VCaP (cell line): ENCODE measurements at regions not wholly inside any gene's neighbourhood (a gene's known extent, or its start where the extent isn't known, plus 50 kb on each side); places are given as distances from the start of the nearest gene placed in this dataset.

ENCODE experiments used
- H3K27ac ChIP-seq: fragments of 450-650 bp; 2 replicates; pipeline ENCODE4 v1.5.1; 2017
- TF ChIP-seq, protein P1 (sequence below): fragments of 450-650 bp; conservative IDR thresholded peaks from 2 replicates; pipeline ENCODE4 v1.5.1; 2017; ENCODE audit warnings: mild to moderate bottlenecking, moderate library complexity

DNA sequence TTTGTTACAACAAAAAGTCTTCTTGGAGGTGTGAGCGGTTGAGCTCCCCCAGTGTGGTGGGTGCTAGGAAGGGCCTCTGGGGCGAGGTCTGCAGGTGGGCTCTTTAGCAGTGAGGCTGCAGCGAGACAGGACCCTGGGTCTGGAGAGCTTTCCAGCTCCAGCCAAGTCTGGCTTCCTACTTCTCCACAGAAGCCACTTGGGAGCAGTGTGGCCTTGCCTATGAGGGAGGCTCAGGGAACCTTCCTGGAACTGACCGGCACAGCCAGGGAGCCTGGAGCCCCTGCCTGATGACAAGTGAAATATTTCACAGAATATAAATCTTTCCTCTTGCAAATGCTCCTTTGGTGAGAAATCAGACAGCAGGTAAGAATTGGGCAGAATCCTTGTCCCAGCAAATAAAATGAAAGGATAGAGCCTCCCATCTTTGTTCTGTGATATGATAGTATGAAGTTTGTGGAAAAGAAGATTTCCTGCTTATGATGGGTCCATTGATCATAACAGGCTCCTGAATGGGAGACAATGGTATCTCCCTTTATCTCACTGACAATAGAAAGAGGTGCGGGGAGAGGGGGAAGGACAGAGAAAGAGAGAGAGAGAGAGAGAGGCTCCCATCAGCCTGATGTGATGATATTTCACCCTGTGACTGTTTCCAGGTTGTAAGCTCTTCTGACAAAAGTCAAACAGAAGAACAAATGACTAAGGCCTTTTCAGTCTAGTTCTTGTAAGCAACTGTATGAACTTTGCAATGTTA lies 289.8 kb upstream of the SPRED2 start:
- TF ChIP-seq, protein P1, sequence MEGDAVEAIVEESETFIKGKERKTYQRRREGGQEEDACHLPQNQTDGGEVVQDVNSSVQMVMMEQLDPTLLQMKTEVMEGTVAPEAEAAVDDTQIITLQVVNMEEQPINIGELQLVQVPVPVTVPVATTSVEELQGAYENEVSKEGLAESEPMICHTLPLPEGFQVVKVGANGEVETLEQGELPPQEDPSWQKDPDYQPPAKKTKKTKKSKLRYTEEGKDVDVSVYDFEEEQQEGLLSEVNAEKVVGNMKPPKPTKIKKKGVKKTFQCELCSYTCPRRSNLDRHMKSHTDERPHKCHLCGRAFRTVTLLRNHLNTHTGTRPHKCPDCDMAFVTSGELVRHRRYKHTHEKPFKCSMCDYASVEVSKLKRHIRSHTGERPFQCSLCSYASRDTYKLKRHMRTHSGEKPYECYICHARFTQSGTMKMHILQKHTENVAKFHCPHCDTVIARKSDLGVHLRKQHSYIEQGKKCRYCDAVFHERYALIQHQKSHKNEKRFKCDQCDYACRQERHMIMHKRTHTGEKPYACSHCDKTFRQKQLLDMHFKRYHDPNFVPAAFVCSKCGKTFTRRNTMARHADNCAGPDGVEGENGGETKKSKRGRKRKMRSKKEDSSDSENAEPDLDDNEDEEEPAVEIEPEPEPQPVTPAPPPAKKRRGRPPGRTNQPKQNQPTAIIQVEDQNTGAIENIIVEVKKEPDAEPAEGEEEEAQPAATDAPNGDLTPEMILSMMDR, result peak; percentile 29
- no peak overlapping the region for H3K27ac ChIP-seq

DNA sequence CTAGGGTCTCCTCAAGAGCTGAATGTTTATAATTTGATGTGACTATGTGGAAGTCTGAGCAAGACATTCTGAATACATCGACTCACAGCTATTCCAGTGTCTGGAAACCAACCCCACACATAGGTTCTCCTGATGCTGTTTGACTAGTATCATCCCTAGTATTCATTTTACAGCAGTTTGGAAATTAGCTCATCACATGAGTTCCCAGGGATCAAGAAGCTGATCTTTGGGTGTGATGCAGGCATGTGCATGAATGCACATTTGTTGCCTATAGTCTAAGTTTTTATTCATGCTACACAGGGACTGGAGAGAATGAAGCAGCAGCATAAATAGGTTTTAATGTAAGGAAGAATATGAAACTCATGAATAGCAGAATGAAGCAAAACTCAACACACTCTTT lies 284.3 kb upstream of the SPRED2 start:
- TF ChIP-seq, protein P1, result no peak
- H3K27ac ChIP-seq, result no peak overlapping the region

DNA sequence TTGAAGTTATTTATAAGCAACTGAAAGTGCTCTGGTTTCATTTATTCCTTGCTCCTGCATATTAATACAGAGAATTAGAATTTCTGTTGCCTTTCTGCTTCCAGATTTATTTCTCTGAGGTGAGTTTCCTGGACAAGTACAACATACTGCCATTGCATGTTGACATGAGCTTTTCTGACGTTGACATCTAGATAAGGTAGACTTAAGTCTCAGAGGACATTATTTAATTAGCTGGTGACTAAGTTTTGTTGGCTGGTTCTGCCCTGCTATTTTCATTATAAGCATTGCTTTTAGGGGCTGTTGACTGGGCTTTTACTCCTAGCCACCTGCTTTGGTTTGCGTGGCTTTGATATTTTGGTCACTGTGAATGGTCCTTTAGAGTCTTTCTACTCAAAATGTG lies 282.9 kb upstream of the SPRED2 start:
- H3K27ac ChIP-seq, result no peak overlapping the region

DNA sequence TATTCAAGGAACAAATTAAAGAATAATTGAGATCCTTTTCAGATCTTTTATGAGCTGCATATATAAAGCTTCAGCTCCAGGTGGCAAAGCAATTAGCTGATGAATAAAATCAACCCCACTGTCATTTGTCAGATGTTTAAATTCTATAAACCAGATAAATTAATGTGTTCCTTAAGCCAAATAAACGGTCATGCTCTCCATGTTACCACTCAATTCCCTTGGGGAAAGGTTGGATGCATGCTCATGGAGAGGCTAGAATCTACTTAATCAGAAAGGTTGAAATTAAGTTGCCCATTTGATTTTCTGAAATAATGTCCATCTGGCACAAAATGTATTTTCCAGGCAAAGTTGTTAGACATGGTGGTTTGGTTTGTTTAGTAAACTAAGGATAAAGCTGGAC lies 282.5 kb upstream of the SPRED2 start:
- TF ChIP-seq, protein P1, result no peak
- H3K27ac ChIP-seq, result no peak overlapping the region

More for the DNA sequence above, 282.9 kb upstream of the SPRED2 start:
- TF ChIP-seq, protein P1, result no peak

DNA sequence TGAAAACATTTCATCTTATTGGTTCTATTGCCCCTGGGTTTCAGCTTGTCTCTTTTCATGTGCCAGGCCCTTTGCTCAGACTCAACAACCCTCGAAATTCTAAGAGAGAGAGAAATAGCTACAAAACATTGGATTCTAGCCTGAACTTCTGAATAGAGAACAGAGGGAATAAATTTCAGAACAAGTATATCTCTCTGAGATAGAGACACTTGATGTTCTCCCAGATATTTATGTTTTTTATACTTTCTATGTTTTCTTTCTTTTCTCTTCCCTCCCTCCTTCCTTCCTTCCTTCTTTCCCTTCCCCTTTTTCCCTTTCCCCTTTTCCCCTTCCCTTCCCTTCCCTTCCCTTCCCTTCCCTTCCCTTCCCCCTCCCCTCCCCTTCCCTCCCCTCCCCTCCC lies 279.5 kb upstream of the SPRED2 start:
- TF ChIP-seq, protein P1, result no peak
- no peak overlapping the region for H3K27ac ChIP-seq

DNA sequence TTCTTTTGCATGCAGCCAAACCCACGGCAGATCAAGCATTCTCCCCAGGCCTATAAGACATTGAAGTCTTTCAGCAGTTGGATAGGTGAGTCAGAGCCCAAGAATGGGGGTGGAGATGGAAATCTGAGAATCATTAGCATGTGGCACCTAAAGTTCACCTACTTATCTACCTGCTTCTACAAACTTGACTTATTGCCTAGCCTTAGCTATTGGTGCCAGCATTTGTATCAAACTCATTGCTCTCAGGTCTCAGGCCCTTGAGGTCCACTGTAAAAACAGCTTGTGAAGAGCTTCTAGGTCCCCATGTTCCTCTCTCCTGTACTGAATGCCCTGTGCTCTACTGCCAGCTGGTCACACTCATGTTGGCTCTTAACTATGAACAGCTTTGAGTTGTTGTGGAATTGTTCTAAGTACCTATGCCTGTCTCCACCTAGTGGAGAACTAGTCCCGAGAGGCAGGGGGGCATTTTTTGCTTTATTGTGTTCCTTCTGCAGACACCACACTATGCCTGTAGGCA lies 278.4 kb upstream of the SPRED2 start:
- no peak overlapping the region for H3K27ac ChIP-seq
- TF ChIP-seq, protein P1, result peak; percentile 57

DNA sequence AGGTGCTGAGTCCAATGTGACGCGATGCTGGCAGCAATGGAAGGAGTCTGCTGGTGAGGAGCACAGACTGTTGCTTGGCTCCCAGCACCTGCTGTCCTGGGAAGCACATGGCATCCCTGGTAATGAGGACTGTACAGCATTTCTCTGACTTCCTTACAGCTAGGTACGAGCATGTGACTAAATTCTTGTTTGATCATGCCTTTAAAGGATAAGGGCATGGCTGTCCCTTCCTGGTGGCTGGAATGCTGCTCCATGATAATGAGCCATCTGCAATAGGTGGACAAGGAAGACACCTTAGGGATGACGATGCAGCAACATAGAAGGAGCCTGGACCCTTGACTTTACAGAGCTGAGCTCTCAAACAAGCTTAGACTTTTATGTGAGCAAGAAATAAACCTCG lies 278.0 kb upstream of the SPRED2 start:
- TF ChIP-seq, protein P1, result no peak
- H3K27ac ChIP-seq, result no peak overlapping the region
